HepG2 (cell line): ENCODE measurements at regions not wholly inside any gene's neighbourhood (a gene's known extent, or its start where the extent isn't known, plus 50 kb on each side); places are given as distances from the start of the nearest gene placed in this dataset.

Source experiments
- KLF9 ChIP-seq: IDR thresholded peaks from 2 replicates; pipeline ENCODE4 v1.6.1; 2016; ENCODE audit warnings: low read depth
- MAFK ChIP-seq, 2 experiments: IDR thresholded peaks in 1 of 2; conservative IDR thresholded peaks in 1 of 2; 2 replicates each; pipeline ENCODE4 v1.6.1; 2011; ENCODE audit warnings: improper control_type of control experiment in 2 of 2, low read length in 2 of 2
- RAD21 ChIP-seq: fragments of 450-650 bp; formaldehyde crosslinking; IDR thresholded peaks from 2 replicates; pipeline ENCODE4 v1.5.0; 2020; ENCODE audit warnings: mild to moderate bottlenecking
- TP53 ChIP-seq: sonication (generic); formaldehyde crosslinking; conservative IDR thresholded peaks from 2 replicates; pipeline ENCODE4 v1.4.0; 2020; ENCODE audit warnings: missing genetic modification reagents
- ZKSCAN1 ChIP-seq: fragments of 150-350 bp; IDR thresholded peaks from 2 replicates; pipeline ENCODE4 v1.6.1; 2014; ENCODE audit warnings: low read length
- ZNF687 ChIP-seq: sonication (generic); formaldehyde crosslinking; IDR thresholded peaks from 2 replicates; pipeline ENCODE4 v1.5.1; 2020; ENCODE audit warnings: mild to moderate bottlenecking, missing genetic modification reagents, moderate library complexity
- TF ChIP-seq, protein P1 (sequence below): sonication (generic); formaldehyde crosslinking; IDR thresholded peaks from 2 replicates; pipeline ENCODE4 v1.4.0; 2020; ENCODE audit warnings: missing genetic modification reagents, borderline replicate concordance
- TF ChIP-seq, protein P2 (sequence below): sonication (generic); formaldehyde crosslinking; IDR thresholded peaks from 2 replicates; pipeline ENCODE4 v1.5.0; 2020; ENCODE audit warnings: mild to moderate bottlenecking, missing genetic modification reagents
- TF ChIP-seq, protein P3 (sequence below): sonication (generic); formaldehyde crosslinking; IDR thresholded peaks from 2 replicates; pipeline ENCODE4 v1.4.0; 2020; ENCODE audit warnings: missing genetic modification reagents, borderline replicate concordance

DNA sequence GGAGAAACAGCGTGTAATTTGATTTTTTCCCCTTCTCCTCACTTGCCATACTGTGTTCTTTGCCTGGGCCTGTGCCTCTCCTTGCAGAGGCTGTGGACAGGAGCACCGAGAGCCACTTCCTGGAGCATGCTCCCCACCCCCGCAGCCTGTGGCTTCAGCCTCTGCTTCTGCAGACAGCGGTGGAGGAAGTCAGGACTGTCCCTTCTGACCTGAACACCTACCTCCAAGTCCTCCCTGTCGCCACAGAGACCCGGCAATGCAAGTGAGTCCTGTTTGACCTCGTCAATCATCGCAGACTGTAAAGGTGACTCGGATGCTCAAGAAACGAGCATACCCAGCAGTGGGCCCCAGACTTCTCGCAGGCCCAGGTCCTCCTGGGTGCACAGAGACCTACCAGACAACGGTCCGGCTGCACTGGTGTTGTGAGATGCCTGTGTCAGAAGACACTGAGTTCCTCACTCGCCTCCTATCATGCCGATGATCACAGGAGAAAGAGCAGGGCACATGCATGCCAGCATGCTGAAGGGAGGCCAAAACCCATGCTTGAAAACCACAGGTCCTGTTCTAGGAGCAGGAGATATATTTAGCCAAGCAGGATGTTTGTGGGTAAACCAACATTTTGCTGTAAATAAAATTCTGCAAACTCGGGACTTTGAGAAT is 198.8 kb downstream of the AUH start (continued):
- peak; percentile 55 for TF ChIP-seq ZNF687
- TF ChIP-seq ZKSCAN1: no peak
- TF ChIP-seq, protein P1, sequence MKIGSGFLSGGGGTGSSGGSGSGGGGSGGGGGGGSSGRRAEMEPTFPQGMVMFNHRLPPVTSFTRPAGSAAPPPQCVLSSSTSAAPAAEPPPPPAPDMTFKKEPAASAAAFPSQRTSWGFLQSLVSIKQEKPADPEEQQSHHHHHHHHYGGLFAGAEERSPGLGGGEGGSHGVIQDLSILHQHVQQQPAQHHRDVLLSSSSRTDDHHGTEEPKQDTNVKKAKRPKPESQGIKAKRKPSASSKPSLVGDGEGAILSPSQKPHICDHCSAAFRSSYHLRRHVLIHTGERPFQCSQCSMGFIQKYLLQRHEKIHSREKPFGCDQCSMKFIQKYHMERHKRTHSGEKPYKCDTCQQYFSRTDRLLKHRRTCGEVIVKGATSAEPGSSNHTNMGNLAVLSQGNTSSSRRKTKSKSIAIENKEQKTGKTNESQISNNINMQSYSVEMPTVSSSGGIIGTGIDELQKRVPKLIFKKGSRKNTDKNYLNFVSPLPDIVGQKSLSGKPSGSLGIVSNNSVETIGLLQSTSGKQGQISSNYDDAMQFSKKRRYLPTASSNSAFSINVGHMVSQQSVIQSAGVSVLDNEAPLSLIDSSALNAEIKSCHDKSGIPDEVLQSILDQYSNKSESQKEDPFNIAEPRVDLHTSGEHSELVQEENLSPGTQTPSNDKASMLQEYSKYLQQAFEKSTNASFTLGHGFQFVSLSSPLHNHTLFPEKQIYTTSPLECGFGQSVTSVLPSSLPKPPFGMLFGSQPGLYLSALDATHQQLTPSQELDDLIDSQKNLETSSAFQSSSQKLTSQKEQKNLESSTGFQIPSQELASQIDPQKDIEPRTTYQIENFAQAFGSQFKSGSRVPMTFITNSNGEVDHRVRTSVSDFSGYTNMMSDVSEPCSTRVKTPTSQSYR: peak; percentile 46
- TF ChIP-seq, protein P2, sequence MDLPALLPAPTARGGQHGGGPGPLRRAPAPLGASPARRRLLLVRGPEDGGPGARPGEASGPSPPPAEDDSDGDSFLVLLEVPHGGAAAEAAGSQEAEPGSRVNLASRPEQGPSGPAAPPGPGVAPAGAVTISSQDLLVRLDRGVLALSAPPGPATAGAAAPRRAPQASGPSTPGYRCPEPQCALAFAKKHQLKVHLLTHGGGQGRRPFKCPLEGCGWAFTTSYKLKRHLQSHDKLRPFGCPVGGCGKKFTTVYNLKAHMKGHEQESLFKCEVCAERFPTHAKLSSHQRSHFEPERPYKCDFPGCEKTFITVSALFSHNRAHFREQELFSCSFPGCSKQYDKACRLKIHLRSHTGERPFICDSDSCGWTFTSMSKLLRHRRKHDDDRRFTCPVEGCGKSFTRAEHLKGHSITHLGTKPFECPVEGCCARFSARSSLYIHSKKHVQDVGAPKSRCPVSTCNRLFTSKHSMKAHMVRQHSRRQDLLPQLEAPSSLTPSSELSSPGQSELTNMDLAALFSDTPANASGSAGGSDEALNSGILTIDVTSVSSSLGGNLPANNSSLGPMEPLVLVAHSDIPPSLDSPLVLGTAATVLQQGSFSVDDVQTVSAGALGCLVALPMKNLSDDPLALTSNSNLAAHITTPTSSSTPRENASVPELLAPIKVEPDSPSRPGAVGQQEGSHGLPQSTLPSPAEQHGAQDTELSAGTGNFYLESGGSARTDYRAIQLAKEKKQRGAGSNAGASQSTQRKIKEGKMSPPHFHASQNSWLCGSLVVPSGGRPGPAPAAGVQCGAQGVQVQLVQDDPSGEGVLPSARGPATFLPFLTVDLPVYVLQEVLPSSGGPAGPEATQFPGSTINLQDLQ (CRISPR knock-in tag): no peak
- TF ChIP-seq, protein P3, sequence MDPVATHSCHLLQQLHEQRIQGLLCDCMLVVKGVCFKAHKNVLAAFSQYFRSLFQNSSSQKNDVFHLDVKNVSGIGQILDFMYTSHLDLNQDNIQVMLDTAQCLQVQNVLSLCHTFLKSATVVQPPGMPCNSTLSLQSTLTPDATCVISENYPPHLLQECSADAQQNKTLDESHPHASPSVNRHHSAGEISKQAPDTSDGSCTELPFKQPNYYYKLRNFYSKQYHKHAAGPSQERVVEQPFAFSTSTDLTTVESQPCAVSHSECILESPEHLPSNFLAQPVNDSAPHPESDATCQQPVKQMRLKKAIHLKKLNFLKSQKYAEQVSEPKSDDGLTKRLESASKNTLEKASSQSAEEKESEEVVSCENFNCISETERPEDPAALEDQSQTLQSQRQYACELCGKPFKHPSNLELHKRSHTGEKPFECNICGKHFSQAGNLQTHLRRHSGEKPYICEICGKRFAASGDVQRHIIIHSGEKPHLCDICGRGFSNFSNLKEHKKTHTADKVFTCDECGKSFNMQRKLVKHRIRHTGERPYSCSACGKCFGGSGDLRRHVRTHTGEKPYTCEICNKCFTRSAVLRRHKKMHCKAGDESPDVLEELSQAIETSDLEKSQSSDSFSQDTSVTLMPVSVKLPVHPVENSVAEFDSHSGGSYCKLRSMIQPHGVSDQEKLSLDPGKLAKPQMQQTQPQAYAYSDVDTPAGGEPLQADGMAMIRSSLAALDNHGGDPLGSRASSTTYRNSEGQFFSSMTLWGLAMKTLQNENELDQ (CRISPR knock-in tag): no peak
- no peak for TF ChIP-seq RAD21
- no peak for TF ChIP-seq KLF9 (CRISPR knock-in tag)
- TF ChIP-seq TP53: no peak
- TF ChIP-seq MAFK (conservative IDR thresholded peaks at IDR 0.05 in 1 of 2, IDR thresholded peaks at IDR 0.05 in 1 of 2; ENCODE audit: low read length in 2 of 2): peak in 1 of 2 experiments; percentile 64; a peak in 2 of 4 replicates
